KMS-11 (cell line): ENCODE measurements at regions not wholly inside any gene's neighbourhood (a gene's known extent, or its start where the extent isn't known, plus 50 kb on each side); places are given as distances from the start of the nearest gene placed in this dataset.

Experiments used
- H2AFZ ChIP-seq: fragments of 200-600 bp; sonication (generic); 2 replicates; pipeline ENCODE4 v1.6.1; 2016; ENCODE audit warnings: antibody characterized with exemption, mixed run types, low read depth
- H3K27ac ChIP-seq: fragments of 200-600 bp; sonication (generic); 2 replicates; pipeline ENCODE4 v1.6.1; 2016; ENCODE audit warnings: mild to moderate bottlenecking, mixed run types
- H3K27me3 ChIP-seq: fragments of 200-600 bp; sonication (generic); 2 replicates; pipeline ENCODE4 v1.6.1; 2017; ENCODE audit warnings: mild to moderate bottlenecking, low read depth, mixed run types, moderate library complexity; ENCODE audit not compliant: insufficient read depth
- H3K36me3 ChIP-seq: fragments of 200-600 bp; sonication (generic); 2 replicates; pipeline ENCODE4 v1.6.1; 2017; ENCODE audit warnings: mild to moderate bottlenecking, mixed run types; ENCODE audit not compliant: insufficient read depth
- H3K4me1 ChIP-seq: fragments of 200-600 bp; sonication (generic); 2 replicates; pipeline ENCODE4 v1.6.1; 2016; ENCODE audit warnings: mild to moderate bottlenecking, low read depth, mixed run types; ENCODE audit not compliant: poor library complexity, severe bottlenecking
- H3K4me2 ChIP-seq: fragments of 200-600 bp; sonication (generic); 2 replicates; pipeline ENCODE4 v1.7.0; 2016; ENCODE audit warnings: mild to moderate bottlenecking, mixed run types
- H3K4me3 ChIP-seq: fragments of 200-600 bp; sonication (generic); IDR thresholded peaks from 2 replicates; pipeline ENCODE4 v1.6.1; 2017; ENCODE audit warnings: low read depth, low read length, mixed read lengths; ENCODE audit not compliant: insufficient read depth
- H3K79me2 ChIP-seq: fragments of 200-600 bp; sonication (generic); 2 replicates; pipeline ENCODE4 v1.6.1; 2016; ENCODE audit warnings: low read depth, mixed run types; ENCODE audit not compliant: insufficient read depth
- H3K9ac ChIP-seq: fragments of 200-600 bp; sonication (generic); 2 replicates; pipeline ENCODE4 v1.6.1; 2016; ENCODE audit warnings: mild to moderate bottlenecking, mixed run types
- H4K20me1 ChIP-seq: fragments of 200-600 bp; sonication (generic); 2 replicates; pipeline ENCODE4 v1.6.1; 2016; ENCODE audit warnings: mild to moderate bottlenecking, mixed run types; ENCODE audit not compliant: insufficient read depth
- TF ChIP-seq, protein P1 (sequence below): fragments of 200-600 bp; sonication (generic); conservative IDR thresholded peaks from 2 replicates; pipeline ENCODE4 v1.6.1; 2017; ENCODE audit warnings: low read depth, mild to moderate bottlenecking, antibody characterized with exemption, low read length, moderate library complexity, mixed read lengths

GRCh38 chr13:75919660-75920199 is 283.6 kb downstream of the LMO7 start:
- Histone ChIP-seq H3K4me3 (no peak overlapping the region), H2AFZ (no peak overlapping the region), H4K20me1 (no peaks in the 10 kb centered on the region), H3K27ac (no peak overlapping the region), H3K4me2 (no peak overlapping the region), H3K9ac (no peak overlapping the region), H3K4me1 (no peaks in the 10 kb centered on the region), H3K36me3 (no peaks in the 10 kb centered on the region), H3K79me2 (no peaks in the 10 kb centered on the region), H3K27me3 (no peaks in the 10 kb centered on the region)
- TF ChIP-seq, protein P1, sequence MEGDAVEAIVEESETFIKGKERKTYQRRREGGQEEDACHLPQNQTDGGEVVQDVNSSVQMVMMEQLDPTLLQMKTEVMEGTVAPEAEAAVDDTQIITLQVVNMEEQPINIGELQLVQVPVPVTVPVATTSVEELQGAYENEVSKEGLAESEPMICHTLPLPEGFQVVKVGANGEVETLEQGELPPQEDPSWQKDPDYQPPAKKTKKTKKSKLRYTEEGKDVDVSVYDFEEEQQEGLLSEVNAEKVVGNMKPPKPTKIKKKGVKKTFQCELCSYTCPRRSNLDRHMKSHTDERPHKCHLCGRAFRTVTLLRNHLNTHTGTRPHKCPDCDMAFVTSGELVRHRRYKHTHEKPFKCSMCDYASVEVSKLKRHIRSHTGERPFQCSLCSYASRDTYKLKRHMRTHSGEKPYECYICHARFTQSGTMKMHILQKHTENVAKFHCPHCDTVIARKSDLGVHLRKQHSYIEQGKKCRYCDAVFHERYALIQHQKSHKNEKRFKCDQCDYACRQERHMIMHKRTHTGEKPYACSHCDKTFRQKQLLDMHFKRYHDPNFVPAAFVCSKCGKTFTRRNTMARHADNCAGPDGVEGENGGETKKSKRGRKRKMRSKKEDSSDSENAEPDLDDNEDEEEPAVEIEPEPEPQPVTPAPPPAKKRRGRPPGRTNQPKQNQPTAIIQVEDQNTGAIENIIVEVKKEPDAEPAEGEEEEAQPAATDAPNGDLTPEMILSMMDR = no peak

GRCh38 chr13:75915066-75915465 is 278.9 kb downstream of the LMO7 start:
- Histone ChIP-seq H3K27me3 (no peaks in the 10 kb centered on the region), H4K20me1 (no peaks in the 10 kb centered on the region), H3K27ac (no peak overlapping the region), H2AFZ (no peak overlapping the region), H3K9ac (no peak overlapping the region), H3K4me3 (no peak overlapping the region), H3K4me2 (no peak overlapping the region), H3K79me2 (no peaks in the 10 kb centered on the region), H3K36me3 (no peaks in the 10 kb centered on the region), H3K4me1 (no peaks in the 10 kb centered on the region)
- TF ChIP-seq, protein P1 = no peak

- Histone ChIP-seq H3K4me3 (no peak overlapping the region), H2AFZ (no peak overlapping the region), H4K20me1 (no peaks in the 10 kb centered on the region), H3K27ac (no peak overlapping the region), H3K4me1 (no peaks in the 10 kb centered on the region), H3K36me3 (no peaks in the 10 kb centered on the region), H3K79me2 (no peaks in the 10 kb centered on the region), H3K9ac (no peak overlapping the region), H3K27me3 (no peaks in the 10 kb centered on the region), H3K4me2 (no peak overlapping the region)
- TF ChIP-seq, protein P1 = no peak
Observed at GRCh38 chr13:75913925-75914324, 277.8 kb downstream of the LMO7 start.

GRCh38 chr13:75910591-75910990 is 274.5 kb downstream of the LMO7 start:
- Histone ChIP-seq H4K20me1 (no peaks in the 10 kb centered on the region), H3K36me3 (no peaks in the 10 kb centered on the region), H2AFZ (no peak overlapping the region), H3K27me3 (no peaks in the 10 kb centered on the region), H3K9ac (no peak overlapping the region), H3K27ac (no peak overlapping the region), H3K4me2 (no peak overlapping the region), H3K79me2 (no peaks in the 10 kb centered on the region), H3K4me3 (no peak overlapping the region), H3K4me1 (no peaks in the 10 kb centered on the region)
- TF ChIP-seq, protein P1 = no peak
